ENCODE measurements at regions not wholly inside any gene's neighbourhood (a gene's known extent, or its start where the extent isn't known, plus 50 kb on each side); places are given as distances from the start of the nearest gene placed in this dataset.

DNA sequence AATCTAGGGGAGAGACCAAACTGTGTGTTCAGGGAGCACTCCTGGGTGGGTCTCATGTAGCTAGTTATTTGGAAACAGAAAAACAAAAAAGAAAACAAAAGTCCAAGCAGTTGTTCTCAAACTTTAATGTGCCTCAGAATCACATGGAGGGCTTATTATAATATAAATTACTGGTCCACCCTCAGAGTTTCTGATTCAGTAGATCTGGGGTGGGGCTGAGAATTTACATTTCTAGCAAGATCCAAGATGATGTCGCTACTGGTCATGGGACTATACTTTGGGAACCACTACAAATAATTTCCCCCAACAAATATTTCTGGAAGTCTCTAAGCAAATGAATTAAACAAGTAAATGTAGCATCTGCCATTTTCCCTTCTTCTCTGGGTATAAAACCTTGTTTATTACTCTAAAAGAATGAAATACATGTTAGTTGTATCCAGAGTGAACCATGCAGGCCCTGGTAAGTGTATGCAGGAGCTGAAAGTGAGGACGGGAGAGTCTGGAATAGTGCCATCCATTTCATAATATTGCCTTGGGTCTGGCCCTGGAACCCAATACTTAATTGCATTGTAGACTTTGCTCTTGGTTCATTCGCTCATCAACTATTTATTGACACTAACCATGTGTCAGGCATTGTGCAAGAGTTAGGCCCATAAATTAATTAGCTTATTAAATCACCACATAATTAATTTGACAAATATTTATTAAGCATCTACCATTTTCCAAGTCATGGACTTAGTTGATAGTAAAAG, 490.8 kb downstream of the EPM2A start:
- TF ChIP-seq POLR2AphosphoS5 (IDR thresholded peaks at IDR 0.05): no peak
- no peak for TF ChIP-seq EP300 (IDR thresholded peaks at IDR 0.05)
- no peak for TF ChIP-seq POLR2A (IDR thresholded peaks at IDR 0.05)

All from upper lobe of left lung (tissue), 4 donors.